Germinal center (tissue), 1 donor: ENCODE measurements at regions not wholly inside any gene's neighbourhood (a gene's known extent, or its start where the extent isn't known, plus 50 kb on each side); places are given as distances from the start of the nearest gene placed in this dataset.
A peak's percentile ranks its signal among the peaks of the same experiment; 100 is the strongest.
"Not testable (repeated sequence)": the region's sequence is repeated elsewhere in the genome, so short reads cannot be mapped to it uniquely, and the experiment has no call there.

Source experiments
- DNase-seq: peaks from one replicate; pipeline ENCODE4 v3.0.0; 2012; ENCODE audit warnings: mixed read lengths, low spot score

DNA sequence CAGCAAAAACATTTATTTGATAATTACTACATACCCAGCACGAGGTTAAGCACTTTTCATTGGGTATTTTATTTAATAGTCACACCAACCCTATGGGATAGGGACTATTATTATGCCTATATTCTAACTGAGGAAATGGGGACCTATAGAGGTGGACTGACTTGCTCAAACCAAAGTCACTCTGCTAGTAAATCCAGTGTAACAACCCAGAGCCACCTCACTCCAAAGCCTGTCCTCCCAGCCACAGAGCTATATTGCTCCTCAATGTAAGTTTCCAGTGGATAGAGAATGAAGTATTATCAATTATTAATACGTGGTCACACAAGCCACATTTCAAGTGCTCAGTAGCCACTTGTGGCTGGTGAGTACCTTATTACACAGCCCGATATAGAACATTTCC is 97.5 kb downstream of the RGS2 start:
- no peak for DNase-seq

DNA sequence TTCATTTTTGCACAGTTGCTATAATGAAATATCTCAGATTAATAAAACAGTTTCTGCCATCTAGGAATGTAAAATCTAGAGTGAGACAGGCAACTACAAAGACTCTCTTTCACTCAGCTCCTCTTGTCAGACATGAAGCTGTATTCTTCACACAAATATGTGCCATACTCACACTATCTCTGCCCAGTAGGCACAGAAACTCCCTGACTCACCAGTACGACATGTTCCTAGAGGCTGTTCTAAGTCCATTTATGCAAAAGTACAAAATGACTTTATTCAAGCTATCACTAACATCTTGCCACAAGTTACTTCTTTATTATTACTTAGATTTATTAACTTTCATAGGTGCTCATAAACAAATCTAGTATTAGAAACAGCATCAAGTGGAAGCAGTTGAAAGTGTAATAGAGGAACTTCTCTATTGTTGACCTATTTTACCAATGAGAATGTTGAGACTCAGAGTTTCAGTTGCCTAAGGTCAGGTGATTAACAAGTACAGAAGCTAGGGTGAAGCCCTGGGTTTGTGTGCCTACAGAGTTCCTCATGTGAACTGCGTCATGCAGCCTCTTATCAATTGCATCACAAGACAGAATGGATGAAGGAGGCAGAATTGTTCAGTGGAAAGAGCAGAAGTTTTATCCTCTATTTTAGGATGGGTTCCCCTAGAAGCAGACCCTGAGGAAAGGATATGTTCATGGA is 98.9 kb downstream of the RGS2 start:
- DNase-seq, result no peak

DNA sequence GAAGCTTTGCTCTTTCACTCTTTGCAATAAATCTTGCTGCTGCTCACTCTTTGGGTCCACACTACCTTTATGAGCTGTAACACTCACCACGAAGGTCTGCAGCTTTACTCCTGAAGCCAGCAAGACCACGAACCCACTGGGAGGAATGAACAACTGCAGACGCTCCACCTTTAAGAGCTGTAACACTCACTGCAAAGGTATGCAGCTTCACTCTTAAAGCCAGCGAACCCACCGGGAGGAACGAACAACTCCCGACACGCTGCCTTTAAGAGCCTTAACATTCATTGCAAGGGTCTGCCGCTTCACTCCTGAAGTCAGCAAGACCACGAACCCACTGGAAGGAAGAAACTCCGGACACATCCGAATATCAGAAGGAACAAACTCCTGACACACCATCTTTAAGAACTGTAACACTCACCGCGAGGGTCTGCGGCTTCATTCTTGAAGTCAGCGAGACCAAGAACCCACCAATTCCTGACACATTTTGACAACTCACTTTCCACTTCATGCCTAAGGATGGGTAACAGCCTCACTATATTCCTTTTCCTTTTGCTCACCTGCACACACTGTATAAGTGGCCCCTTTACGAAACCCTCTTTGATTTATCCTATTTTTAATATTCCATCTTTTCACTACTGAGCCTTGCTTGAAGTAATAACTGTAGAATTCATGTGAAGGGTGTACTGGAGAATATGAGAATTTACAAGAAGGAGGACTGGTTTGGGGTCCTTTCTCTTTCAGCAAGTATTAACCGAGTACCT is 103.2 kb downstream of the RGS2 start:
- not testable (repeated sequence) for DNase-seq

DNA sequence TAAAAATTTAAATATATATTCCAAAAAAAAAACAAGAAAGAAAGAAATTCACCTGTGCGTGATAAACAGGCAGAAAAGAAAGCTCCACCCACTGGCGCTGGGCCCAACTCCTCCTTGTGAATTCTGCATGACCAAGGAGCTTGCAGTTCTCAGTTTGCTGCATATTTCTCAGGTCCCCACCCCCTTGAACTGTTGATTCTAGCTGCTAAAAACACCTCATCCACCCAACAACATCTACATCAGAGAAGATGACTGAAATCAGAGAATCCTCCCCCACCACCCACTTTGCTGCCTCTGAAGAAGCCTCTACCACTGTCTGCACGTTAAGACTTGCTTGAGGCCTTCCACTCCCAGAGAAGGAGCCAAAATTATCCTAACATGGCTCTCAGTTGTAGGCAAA is 104.8 kb downstream of the RGS2 start:
- DNase-seq, result no peak

DNA sequence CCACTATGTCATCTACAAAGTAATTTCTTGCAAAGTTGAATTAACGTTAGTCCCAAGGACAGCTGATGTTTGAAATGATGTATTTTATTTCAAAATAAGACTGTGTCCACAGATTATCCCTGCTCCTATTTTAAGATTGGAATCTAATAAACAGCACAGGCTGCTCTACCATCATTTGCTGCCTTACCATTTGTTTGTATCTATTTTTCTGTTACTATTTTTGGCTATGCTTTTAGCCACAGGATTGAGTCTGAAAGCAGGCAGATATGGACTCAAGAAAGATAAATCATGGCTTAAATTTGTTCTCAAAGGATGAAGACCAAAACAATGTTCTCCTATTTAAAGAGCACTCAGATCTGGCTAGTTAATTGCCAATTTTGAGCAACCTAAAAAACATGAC is 105.3 kb downstream of the RGS2 start:
- DNase-seq, result no peak

DNA sequence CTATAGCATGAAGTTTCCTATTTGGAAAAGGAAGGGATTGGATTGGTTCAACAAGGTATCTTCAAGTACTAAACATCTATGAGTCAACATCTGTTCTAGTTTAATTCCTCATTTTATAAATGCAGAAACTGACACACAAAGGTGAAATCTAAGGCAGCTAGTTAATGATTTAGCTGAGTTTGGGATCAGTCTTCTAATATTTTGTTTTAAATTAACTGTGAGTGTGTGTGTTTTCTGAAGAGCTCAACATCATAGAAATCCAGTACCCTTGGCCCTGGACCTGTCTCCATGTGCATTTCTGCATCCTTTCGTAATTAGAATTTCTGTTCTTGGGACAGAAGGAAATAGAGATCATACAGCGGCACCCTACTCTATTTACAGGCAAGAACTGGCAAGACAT is 105.9 kb downstream of the RGS2 start:
- no peak for DNase-seq

DNA sequence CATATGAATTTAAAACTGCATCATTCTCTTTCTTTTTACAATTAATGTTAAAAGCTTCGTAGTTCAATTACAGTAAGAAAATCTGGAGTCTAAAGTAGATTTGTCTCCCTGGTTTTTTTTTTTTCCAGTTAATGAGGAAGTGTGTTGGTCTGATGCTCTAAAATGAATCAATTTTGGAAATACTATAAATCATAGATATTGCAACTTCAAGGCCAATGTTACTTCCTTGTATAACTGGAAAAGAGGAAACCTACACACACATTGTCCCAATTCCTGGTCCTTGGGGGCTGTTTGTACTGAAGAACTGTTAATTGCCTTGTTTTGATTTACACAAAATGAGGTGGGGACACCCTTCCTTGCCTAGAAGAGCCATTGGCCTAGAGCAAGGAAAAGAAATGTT is 107.2 kb downstream of the RGS2 start:
- DNase-seq, result no peak

DNA sequence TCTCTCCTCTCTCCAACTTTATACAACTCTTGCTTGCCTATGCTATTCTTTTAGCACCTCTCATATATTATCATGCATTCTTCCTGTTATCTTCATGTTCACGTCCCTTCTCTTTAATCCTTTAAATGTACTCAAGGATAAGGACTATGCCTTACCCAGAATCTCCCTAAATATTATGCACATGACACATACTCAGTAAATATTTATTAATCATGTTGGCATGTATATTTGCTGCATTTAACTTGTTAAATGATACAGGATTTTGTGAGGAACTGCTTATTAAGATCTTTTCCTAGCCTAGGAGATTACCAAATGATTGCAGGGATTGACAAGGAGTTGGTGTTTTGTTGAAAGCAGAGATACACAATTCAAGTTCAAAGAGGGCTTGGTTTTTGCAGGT is 109.4 kb downstream of the RGS2 start:
- DNase-seq, result no peak

DNA sequence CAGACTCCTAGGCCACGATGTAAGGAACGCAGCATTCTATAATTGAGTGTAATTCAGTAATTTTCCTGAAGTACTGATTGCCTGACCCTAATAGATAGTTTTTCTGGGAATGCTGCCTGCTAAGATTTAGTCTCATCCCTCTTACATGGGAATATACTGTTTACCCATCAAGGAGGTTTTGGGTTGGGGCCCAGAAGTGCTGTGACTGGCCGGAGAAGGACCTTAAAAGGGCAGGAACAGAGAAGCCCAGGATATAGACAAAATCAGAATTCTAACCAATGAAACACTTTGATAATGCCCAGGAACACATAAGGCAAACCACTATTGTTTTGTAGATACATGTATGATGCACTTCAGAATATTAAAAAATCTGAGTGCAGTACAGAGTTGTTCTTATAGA is 111.6 kb downstream of the RGS2 start:
- no peak for DNase-seq

DNA sequence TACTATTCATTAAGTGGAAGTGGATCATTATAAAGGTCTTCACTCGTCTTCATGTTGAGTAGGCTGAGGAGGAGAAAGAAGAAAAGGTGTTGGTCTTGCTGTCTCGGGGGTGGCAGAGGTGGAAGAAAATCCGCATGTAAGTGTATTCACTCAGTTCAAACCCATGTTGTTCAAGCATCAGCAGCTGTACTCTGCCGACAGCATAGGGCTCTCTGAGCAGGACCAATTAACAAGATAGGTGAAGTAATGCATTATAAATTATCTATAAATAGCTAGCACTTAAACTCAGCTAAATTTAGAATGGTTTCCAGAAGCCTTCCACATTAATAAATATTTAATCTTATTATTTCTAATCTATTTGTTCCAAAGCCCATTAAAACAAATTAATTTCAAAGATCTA is 116.8 kb downstream of the RGS2 start:
- DNase-seq, result no peak

DNA sequence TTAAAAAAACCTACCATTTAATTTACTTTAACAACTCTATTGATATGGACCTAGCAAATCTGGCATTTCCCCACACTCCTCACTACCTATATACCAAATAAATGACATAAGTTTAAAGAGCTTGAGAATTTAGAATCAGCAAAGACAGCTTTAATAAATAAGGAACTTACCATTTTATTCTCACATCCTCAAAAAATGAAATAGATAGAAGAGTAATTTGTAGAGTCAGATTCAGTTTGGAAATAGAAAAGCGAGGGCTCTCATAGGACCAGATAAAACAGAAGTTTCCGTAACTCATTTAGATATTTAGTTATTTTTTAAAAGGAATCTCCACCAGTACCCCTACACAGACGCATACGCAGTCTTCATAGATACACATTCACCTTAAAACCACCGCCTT is 117.9 kb downstream of the RGS2 start:
- no peak for DNase-seq

DNA sequence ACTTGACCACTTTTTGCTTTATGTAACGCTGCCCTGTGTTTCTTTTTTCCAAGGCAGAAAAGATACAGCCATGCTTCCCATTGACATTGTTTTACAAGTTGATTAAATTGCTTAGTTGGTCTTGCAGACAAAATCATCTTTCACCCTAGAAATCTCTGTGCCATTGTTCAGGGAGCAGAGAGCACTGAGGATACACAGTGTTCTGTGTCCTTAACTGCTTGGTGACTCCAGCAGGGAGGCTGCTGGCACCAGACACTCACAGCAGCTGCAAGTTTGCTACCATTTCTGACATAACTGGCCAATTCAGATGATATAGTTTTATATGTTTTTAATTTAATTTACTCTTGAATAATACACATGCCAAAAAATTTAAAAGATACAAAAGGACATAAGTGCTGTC is 118.7 kb downstream of the RGS2 start:
- no peak for DNase-seq

DNA sequence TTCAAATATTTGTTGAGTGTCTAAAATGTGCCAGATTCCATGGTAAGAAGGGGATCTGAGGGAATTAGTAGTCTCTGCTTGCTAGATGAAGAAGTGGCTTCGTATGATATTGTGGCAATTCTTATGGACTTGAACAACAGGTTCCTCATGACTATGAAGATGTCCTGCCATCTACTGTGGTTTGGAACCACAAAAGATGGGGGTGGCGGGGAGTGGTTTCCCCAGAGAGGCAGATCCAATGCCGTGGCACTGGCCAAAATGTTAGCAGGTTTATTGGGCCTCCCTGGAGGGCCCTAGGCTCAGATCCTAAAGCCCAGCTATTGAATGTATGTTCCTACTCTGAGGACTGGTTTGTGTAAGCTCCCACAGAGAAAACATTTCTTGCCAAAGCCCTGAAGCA is 120.8 kb downstream of the RGS2 start:
- no peak for DNase-seq

DNA sequence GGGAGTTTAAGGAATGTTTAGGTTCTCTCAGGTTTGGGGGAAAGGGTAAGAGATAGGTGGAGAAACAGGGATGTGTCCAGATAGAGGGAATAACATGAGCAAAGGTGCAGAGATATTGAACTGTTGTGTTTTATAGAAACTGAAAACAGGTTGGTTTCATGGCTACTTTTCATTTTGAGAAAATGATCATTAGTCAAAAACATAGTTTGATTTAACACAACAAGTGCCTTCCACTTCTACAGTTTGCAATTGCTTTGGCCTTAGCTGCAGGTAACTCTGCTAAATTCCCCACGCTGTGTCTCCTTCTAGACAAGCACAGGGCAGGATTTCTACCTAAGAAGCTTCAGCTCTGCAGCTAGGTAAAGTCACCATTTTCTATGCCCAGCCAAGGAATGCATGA is 124.9 kb downstream of the RGS2 start:
- DNase-seq, result no peak

DNA sequence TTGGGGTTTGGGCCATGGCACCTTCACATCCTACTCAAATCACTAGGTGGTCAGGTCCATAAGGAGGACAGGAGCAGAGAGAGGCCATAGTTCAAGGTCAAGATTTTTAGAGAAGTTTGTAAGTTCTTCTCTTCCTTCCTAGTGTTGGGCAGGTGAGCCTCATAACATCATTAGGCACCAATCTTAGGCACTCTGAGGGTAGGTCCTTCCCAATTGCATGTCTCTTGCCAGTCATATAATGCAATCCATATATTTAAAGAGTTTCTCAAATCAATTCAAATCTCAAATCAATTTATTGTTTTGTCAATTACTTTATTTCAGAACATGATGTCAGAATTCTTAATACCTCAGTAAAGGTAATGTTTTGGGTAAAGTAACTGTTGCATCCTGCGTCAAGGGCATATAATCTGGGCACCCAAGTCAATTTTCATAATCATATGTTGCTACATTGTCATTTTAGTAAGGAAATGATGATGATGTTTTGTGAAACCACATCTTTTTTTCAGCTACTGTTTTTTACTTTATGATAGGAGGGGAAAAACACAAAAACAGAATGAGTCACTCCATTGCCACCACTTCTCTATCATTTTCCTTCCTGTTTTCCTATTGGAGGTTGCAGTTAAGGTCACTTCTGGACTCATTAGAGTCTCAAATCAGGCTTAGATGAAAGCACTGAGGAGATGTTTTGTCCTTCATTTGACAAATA is 122.7 kb downstream of the UCHL5 start:
- no peak for DNase-seq

DNA sequence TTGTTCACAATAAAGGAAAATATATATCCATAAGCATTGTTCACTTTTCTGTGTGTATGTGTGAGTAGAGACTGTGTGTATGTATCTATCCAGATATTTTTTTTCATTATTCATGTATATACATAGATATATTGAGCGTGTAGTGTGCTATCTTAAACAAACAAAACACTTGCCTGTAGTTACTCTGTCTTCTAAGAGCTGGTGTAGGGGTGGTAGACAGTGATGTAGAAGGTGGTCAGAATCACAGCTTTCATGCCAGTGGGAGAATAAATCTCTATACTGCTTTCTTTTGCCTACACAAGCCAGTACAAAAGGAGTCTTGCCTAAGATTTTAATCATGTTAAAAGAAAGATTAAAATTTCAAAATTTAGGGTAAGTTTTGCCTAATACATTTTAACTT is 122.0 kb downstream of the UCHL5 start:
- no peak for DNase-seq

DNA sequence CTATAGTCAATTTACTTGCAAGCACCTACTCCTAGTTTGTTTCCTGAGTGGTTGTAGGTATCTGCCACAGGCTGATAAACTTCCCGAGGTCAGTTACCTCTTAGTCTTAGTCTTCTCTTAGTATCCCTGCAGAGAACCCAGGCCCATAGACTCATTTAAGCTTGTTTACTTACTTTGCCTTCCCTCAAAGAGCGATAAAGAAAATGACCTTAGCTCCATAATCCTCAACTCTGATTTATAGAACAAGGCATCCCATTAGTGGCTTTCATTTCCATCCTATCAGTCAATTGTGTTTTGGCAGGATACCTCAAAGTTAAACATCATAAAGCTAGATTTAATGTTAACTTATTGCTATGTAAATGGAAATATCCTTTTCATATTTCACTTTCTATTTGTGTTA is 119.7 kb downstream of the UCHL5 start:
- DNase-seq, result no peak

DNA sequence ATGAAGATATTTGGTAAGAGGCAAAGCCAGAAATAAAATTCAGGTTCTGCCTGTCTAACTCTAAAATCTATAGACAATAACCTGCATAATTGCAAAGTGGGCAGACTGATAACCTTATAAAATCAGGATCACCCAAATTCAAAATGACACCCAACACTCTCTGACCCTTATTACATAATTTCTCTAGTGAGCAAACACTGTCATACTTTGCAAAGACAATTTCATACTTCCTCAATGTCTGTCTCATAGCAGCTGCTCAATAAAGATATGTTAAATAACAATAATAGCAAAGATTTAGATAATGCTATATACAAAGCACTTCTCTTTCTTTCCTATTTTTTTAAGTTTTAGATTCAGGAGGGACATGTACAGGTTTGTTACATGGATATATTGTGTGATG is 118.5 kb downstream of the UCHL5 start:
- no peak for DNase-seq

DNA sequence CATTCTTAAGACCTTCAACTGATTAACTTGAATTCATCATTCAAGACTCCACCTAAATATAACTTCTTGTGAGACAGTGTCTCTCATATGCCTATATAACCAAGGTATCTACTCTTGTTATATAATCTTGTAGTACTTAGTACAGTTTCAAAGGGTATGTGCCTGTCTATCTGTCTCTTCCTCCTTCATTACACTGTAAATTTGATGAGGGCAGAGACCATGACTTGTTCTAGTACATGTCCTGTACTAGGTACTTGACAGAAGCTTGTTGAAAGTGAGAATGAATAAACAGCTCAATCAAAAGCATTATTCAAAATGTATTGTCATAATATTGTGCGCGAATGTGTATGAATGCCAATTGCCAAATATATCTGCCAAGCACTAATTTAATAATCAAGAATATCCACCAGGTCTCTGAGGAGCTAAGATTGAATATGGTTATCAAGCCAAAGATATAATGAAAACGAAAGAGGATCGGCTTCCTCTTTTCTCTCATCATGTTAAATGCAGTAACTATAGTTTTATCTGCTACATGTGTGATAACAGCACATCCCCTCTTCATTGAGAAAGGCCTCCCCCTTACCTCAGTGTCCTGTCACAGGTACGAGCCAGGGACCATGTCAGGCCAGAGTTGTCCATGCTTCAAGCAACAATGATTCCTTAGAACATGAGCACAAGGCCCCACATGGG is 117.3 kb downstream of the UCHL5 start:
- peak; percentile 13 for DNase-seq

DNA sequence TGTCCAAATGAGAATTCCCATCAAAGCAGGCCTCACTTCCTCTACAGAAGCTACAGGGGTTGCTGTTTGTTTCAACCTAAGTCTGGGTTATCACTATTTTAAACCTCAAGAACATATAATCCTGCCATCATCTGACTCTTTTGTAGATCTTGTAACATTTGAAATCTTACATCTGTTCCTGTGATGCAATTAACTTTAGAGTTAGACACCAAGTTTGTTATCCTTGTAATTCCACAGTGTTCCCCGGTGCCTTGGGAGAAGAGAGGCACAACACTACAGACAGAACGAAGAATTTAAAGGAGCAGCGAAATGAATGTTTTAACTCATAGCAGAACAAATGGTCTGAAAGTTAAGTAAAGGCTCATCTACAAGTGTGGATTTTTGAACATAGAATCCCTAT is 116.1 kb downstream of the UCHL5 start:
- no peak for DNase-seq

DNA sequence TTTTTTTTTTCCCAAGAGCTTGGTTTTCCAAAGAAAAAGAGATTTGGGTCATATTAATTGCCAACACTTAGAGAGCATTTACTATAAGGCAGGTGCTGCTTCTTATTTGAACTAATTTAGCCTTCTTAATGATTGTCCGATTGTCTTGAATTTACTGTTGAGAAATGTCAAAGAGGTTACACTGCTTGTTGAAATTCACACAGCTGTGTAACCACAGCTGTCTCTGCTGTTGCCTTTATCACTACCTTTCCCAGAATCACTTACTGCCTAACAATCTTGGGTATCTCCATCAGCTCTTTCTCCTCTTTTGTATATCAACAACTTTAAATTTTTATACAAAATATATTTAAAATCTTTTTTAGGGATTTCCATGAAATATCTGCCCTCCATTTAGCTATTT is 115.6 kb downstream of the UCHL5 start:
- DNase-seq, result no peak

DNA sequence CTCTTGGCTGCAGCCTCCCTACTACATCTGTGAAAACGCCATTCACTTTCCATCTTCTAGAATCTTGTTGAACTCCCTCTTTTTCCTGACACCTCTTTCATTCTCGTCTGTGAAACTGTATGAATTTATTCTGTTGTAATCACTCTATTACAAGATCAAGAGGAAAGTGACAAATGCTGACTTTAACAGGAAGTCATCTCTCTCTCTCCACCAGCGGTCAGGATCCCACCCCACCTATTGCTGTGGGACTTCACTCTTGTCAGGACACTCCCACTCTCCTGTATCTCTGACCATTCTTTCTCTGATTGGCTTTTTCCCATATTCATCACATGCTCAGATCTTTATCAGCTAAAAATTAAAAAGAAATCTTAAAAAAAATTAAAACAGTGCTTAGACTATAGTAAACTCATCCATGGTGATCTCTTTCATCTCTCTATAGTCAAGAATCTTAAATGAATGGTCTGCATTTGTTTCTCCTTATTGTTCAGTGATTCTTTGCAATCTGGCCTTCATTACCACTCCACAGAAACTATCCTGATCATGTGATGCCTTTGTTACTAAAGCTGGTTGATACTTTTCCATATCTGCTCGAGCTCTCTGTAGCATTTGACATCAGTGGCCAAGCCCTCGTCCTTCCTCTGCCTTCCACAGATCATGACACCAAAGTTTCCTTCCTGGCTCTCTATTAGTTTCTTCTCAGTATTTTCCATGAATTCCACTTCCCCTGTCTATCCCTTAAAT is 113.6 kb downstream of the UCHL5 start:
- no peak for DNase-seq
